HG03039 (cell line): ENCODE measurements at regions not wholly inside any gene's neighbourhood (a gene's known extent, or its start where the extent isn't known, plus 50 kb on each side); places are given as distances from the start of the nearest gene placed in this dataset.
"Not testable (repeated sequence)": the region's sequence is repeated elsewhere in the genome, so short reads cannot be mapped to it uniquely, and the experiment has no call there.

Source experiments
- ATAC-seq: cut with Tn5 transposase; IDR thresholded peaks from one replicate; pipeline ENCODE4 v1.9.1; 2021; ENCODE audit warnings: mild to moderate bottlenecking, moderate library complexity; ENCODE audit not compliant: unreplicated experiment

DNA sequence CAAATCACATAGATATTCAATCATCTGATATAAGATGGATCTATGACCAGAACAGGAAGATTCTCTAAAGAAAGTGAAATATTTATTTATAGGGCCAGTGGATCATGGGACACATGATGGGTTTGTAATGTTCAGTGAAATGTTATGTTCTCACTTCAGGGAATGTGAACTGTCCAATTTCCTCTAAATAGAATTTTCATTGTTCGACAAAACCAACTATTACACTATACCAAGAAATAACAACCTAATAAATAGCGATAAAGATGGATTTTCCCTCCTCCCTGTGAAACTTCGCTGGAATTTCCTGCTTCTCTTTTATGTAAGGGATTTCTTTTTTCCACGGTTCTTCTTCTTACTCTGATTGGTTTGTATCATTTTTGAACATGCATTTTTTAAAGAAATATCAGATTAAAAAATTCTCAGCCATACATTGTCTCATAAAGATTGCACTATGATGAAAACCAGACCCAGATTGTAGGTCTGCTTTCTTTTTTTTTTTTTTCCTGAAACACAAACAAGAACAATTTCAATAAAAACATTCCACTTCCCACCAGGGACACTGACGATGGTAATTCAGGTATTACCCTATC lies 139.8 kb upstream of the ZEB1 start:
- ATAC-seq = no peak

DNA sequence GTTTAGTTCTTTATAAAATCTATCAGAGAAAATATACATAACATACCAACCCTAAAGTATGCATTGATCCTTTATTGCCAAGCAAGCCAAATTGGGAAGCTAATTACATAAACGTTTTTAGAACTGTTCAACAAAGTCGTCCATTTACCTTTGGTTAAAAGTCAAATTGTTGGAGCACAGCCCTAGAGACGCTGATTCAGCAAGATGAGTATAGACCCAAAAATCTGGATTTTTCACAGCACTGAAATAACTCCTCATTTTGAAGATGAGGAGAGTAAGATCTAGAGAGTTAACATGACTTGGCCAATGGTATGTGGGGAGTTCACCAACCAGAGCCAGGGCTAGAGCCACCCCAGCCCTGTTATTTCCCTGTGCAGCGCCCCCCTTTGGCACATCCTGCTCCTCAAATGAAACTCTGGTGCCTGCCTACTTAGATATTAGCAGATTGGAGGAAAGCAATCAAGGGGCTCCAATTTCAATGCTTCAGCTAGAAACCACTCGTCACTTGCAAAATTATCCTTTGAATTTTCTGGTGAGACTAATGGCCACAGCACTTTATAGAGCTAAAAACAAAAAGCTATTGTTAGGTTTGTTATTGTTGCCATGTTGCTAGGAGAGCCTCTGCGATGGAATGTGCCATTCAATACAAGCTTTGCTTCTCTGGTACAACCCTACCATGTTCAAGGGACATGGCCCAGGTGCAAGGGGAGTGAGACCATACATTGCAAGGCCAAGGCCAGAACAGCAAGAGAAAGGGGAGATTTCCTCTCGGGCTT lies 132.6 kb upstream of the ZEB1 start:
- ATAC-seq = no peak

DNA sequence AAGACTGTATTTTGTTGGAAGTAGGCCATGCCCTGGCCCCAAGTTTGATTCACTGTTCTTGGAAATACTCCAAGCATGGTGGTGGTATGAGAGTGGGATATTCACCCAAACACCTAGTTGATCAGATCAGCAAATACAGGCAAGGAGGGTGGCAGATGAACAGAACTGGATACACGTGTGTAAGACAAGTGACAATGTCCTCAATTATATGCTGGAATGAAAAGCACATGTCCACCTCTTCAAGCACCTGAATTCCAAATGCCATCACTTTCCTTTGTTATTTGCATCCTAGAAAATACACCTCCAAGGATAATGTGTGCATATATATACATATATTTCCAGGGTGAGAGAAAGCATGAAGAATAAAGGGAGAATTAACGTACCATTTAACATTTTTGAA lies 131.8 kb upstream of the ZEB1 start:
- no peak for ATAC-seq

DNA sequence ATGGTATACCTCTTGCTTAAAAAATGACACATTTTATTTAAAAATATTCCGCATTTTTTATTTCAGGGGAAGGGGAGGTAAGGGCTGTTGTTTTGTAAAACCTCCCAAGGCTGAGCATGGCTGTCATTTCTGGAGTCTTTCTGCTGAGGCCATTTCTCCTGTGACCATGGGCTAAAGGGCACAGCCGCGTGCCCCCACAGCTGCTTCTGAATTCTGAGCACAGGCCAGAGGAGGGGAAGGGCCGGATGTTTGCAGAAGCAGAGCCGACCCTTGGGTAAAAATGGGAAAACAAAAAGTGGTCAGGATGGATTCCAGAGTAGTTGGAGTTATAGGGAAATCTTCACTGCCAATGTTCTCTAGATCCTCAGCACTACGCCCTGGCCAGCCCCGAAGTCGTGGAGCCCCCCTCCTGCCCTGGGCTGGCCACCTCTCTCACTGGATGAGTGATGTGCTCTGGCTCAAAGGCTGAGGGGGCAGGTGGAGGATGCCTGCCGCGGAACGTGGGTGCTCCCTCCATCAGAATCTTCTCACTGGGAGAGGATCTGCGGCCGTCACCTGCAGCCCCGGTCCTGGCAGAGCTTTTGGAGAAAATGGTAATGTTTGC lies 131.3 kb upstream of the ZEB1 start:
- no peak for ATAC-seq

DNA sequence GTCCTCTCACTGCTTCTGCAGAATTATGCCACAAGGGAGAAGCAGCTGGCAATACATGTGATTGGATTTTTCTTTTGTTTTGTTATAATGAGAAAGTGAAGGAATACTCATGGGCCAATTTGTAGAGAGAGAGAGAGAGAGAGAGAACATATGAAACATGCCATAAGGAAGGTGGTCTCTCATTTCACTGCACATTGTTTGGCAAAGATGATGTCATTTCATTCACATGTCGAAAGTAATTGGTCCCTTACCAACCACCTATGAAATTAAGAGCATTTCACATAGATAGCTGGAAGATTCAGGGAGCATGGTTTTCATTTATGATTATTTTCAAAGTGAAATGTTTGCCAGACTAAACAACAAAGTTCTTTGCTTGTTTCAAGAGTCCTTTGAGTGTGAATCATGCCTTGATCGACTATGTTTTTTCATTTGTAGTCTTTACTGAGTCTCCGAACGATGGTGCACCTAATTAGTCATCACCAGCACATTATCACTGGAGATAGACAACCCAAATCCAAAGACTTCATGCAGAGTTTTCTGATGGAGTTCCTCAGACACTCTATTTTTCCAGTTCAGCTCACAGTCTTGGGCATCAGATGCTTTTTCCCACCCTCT lies 130.1 kb upstream of the ZEB1 start:
- ATAC-seq = no peak

- no peak for ATAC-seq
Observed at GRCh38 chr10:31190488-31190887, 128.5 kb upstream of the ZEB1 start.

- no peak for ATAC-seq
Observed at GRCh38 chr10:31192475-31192874, 126.5 kb upstream of the ZEB1 start.

- no peak for ATAC-seq
Observed at GRCh38 chr10:31194986-31195385, 124.0 kb upstream of the ZEB1 start.

- ATAC-seq = no peak
Observed at GRCh38 chr10:31197886-31198285, 121.1 kb upstream of the ZEB1 start.

GRCh38 chr10:31204090-31204489 lies 114.9 kb upstream of the ZEB1 start:
- no peak for ATAC-seq

- ATAC-seq = no peak
Observed at GRCh38 chr10:31207636-31208035, 111.4 kb upstream of the ZEB1 start.

GRCh38 chr10:31209478-31209877 lies 109.5 kb upstream of the ZEB1 start:
- ATAC-seq = no peak

- no peak for ATAC-seq
Observed at GRCh38 chr10:31210190-31210589, 108.8 kb upstream of the ZEB1 start.

DNA sequence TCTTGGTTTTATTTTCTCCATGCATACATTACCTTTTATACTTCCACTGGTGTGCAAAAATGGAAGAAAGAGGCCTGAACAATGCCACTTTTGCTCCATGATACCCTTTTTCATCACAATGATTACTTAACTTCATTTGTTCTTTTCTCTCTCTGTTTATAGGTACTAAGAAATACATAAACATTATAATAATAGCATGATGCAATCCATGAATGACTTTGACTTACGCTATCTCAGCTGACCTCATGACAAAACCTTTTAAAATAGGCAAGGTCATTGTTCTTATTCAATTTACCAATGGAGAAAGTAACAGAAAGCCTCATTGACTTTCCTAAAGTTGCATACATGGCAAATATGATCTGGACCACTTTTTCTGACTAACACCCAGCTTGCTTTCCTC lies 105.1 kb upstream of the ZEB1 start:
- ATAC-seq = no peak

- ATAC-seq = no peak
Observed at GRCh38 chr10:31215052-31215451, 104.0 kb upstream of the ZEB1 start.

DNA sequence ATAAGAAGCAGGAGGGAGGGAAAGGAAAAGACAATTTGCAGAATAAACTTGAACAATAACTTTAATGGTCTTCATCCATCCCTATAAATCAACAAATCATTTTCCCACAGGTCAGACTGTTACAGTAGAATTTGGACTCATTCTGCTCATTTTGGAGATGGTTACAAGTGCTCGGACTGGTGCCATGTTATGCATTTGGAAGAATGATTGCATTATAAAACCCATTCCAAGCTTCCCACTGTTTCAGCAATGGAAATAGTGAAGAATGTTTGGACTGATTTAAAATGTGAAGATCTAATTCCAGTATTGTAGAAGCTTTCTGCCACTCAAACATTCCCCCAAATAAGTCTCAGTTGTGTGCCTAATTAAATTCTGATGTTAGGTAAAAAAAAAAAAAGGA lies 99.7 kb upstream of the ZEB1 start:
- no peak for ATAC-seq

DNA sequence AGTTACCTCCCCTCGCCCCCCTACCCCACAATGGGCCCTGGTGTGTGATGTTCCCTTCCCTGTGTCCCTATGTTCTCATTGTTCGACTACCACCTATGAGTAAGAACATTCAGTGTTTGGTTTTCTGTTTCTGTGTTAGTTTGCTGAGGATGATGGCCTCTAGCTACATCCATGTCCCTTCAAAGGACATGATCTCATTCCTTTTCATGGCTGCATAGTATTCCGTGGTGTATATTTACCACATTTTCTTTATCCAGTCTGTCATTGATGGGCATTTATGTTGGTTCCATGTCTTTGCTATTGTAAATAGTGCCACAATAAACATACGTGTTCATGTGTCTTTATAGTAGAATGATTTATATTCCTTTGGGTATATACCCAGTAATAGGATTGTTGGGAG lies 90.2 kb upstream of the ZEB1 start:
- ATAC-seq = not testable (repeated sequence)

- no peak for ATAC-seq
Observed at GRCh38 chr10:31239961-31240360, 79.1 kb upstream of the ZEB1 start.

- no peak for ATAC-seq
Observed at GRCh38 chr10:31242902-31243301, 76.1 kb upstream of the ZEB1 start.

GRCh38 chr10:31251118-31251517 lies 67.9 kb upstream of the ZEB1 start:
- ATAC-seq = not testable (repeated sequence)

DNA sequence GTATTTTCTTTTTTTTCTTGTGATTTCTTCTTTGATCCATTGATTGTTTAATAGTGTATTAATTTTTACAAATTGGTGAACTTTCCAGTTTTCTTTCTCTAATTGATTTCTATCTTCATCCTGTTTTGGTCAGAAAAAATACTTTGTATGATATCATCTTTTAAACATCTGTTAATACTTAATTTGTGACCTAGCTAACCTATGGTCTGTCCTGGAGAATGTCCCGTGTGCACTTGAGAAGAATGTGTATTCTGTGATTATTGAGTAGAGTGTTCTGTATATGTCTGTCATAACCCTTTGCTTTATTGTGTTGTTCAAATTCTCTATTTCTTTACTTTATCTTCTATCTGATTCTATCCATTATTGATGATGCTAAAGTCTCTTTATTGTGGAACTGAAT lies 65.8 kb upstream of the ZEB1 start:
- no peak for ATAC-seq
